GM18502 (cell line): ENCODE measurements at regions not wholly inside any gene's neighbourhood (a gene's known extent, or its start where the extent isn't known, plus 50 kb on each side); places are given as distances from the start of the nearest gene placed in this dataset.

Experiments used
- ATAC-seq: cut with Tn5 transposase; IDR thresholded peaks from one replicate; pipeline ENCODE4 v1.9.1; 2021; ENCODE audit warnings: mild to moderate bottlenecking; ENCODE audit not compliant: unreplicated experiment, poor library complexity

- ATAC-seq, result no peak
Observed at GRCh38 chr5:144779368-144779767, 608.7 kb downstream of the KCTD16 start.

- ATAC-seq, result no peak
Observed at GRCh38 chr5:144778561-144778960, 607.9 kb downstream of the KCTD16 start.

GRCh38 chr5:144774197-144774596, 603.5 kb downstream of the KCTD16 start:
- ATAC-seq, result no peak

DNA sequence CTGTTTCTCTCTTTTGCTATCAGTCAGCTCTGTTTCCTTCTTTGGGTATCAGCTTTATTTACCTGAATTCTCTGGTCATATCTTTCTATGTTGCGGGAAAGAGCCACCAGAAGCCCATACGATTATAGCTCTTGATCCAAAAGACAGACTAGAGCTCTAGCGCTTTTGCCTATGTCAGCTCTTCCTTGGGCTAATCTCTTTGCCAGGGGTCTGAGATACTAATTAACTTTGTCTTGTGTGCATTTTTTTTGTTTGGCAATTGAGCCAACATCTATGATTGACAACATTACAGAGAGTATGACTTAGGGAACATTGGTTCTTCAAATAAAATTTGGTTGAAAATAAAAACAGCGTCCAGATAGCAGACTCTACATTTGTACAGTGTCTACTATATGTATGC, 603.0 kb downstream of the KCTD16 start:
- ATAC-seq, result no peak

GRCh38 chr5:144771802-144772201, 601.1 kb downstream of the KCTD16 start:
- ATAC-seq, result no peak

GRCh38 chr5:144742361-144742760, 571.7 kb downstream of the KCTD16 start:
- ATAC-seq, result no peak

DNA sequence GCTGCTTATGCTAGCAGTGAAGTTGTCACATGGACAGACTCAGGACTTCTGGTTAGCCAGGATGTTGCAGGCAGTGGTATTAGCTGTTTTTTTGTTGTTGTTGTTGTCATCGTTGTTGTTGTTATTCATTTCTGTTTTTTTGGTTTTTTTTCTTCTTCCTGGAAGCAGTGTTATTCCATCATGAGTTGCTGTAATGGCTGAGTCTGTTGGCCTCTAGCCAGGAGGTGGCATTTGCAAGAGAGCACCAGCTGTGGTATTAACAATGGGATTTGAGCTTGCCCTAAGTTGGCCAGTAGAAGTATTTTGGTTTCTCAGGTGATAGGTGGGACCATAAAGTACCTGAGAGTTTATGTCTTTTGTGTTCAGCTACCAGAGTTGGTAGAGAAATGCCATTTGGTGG, 561.1 kb downstream of the KCTD16 start:
- ATAC-seq, result no peak

DNA sequence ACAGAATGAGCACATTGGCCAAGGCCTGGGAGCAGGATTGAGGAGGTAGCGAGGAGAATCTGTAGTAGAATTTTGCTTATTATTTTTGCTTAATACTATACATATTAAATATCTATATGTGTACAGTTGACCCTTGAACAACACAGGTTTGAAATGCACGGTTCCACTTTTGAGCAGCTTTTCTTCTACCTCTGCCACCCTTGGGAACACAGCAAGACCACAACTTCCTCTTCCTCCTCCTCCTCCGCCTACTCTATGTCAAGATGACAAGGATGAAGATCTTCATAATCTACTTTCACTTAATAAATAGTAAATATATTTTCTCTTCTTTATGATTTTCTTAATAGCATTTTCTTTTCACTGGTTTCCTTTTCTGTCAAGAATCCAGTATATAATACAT, 541.4 kb downstream of the KCTD16 start:
- ATAC-seq, result peak; percentile 56

GRCh38 chr5:144711172-144711571, 540.5 kb downstream of the KCTD16 start:
- ATAC-seq, result no peak

- no peak for ATAC-seq
Observed at GRCh38 chr5:144710637-144711036, 540.0 kb downstream of the KCTD16 start.

- ATAC-seq, result no peak
Observed at GRCh38 chr5:144703776-144704175, 533.1 kb downstream of the KCTD16 start.

- no peak for ATAC-seq
Observed at GRCh38 chr5:144698484-144698883, 527.8 kb downstream of the KCTD16 start.

- no peak for ATAC-seq
Observed at GRCh38 chr5:144697847-144698262, 527.2 kb downstream of the KCTD16 start.

DNA sequence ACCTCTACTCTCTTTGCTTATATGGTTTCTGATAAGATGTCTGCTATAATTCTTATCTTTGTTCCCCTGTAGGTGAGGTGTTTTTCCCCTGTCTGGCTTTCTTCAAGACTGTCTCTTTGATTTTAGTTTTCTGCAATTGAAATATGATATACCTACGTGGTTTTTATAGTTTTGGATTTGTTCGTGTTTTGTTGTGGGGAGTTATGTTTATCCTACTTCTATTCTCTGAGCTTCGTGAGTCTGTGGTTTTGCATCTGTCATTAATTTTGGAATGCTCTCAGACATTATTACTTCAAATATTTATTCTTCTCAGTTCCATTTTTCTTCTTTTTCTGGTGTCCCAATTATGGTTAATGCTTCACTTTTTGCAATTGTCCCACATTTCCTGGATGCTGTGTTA, 521.3 kb downstream of the KCTD16 start:
- no peak for ATAC-seq

DNA sequence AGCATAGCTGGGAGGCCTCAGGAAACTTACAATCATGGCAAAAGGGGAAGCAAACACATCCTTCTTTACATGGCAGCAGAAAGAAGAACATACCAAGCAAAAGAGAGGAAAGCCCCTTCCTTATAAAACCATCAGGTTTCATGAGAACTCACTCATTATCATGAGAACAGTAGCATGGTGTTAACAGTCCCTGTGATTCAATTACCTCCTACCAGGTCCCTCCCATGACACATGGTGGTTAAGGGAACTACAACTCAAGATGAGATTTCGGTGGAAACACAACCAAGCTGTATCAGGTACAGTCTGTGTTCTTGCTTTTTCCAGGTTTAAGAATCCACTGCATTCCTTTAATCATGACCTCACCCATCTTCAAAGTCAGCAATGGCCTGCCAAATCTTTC, 514.2 kb downstream of the KCTD16 start:
- ATAC-seq, result no peak

GRCh38 chr5:144680711-144681110, 510.0 kb downstream of the KCTD16 start:
- ATAC-seq, result no peak

- no peak for ATAC-seq
Observed at GRCh38 chr5:144671066-144671465, 500.4 kb downstream of the KCTD16 start.

- no peak for ATAC-seq
Observed at GRCh38 chr5:144659634-144660227, 489.1 kb downstream of the KCTD16 start.

- ATAC-seq, result no peak
Observed at GRCh38 chr5:144644317-144644716, 473.6 kb downstream of the KCTD16 start.

GRCh38 chr5:144638787-144639186, 468.1 kb downstream of the KCTD16 start:
- no peak for ATAC-seq

DNA sequence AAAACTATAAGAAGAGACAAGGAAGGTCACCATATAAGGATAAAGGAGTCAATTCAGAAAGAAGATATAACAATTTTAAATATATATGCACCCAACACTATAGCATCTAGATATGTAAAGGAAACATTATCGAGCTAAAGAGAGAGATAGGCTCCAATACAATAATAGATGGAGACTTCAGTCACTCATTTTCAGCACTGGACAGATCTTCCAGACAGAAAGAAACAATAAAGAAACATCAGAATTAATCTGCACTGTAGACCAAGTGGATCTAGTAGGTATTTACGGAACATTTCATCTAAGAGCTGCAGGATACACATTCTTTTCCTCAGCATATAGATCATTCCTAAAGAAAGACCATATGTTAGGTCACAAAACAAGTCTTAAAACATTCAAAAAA, 463.5 kb downstream of the KCTD16 start:
- no peak for ATAC-seq

DNA sequence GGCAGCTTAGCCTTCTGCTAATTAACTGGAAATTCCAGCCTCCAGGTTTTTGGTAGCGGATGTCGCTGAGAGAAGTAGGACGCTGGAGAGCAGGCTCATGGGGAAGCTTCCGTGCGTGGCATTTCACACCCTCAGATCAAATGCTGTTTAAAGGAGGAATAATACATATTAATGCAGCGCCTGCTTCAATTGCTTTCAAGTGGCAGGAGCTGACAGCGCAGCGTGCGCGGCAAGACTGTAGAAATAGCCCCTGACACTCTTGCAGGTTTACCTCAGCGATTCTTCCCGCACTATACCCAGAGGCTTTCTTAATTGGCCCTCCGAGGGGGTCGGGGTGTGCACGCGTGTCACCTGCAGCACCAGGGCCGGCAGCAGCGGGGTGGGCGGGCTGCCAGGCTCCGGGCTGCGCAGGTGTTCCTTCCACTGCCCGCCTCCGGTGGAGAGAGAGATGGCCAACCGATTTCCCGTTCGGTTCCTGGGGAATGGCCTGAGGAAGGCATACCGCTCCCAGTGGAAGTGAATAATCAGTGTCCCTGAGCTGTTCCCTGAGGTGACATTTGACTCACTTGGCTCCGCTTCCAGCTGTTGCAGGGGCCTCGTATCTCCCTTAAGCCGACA, 427.9 kb downstream of the KCTD16 start:
- no peak for ATAC-seq
